GM23338 (cell line): ENCODE measurements at regions not wholly inside any gene's neighbourhood (a gene's known extent, or its start where the extent isn't known, plus 50 kb on each side); places are given as distances from the start of the nearest gene placed in this dataset.

ENCODE experiments used
- ATAC-seq: fragments of 200-7000 bp; cut with Tn5 transposase; 3 replicates; pipeline ENCODE4 v1.9.1; 2020
- DNase-seq: peaks from one replicate; pipeline ENCODE4 v3.0.0-alpha.2; 2015; ENCODE audit warnings: low spot score
- H2AFZ ChIP-seq: fragments of 200-600 bp; sonication (generic); 2 replicates; pipeline ENCODE4 v1.8.0; 2016; ENCODE audit warnings: antibody characterized with exemption, mild to moderate bottlenecking, moderate library complexity
- H3F3A ChIP-seq: fragments of 200-600 bp; sonication (generic); replicated peaks from 2 replicates; pipeline ENCODE4 v1.8.0; 2017; ENCODE audit warnings: antibody characterized with exemption, mixed run types, low read depth
- H3K27ac ChIP-seq: fragments of 200-600 bp; sonication (generic); 2 replicates; pipeline ENCODE4 v1.6.1; 2016; ENCODE audit warnings: low read depth
- H3K27me3 ChIP-seq: fragments of 200-600 bp; sonication (generic); 2 replicates; pipeline ENCODE4 v1.8.0; 2016; ENCODE audit warnings: mild to moderate bottlenecking, mixed run types, moderate library complexity; ENCODE audit not compliant: insufficient read depth
- H3K36me3 ChIP-seq: fragments of 200-600 bp; sonication (generic); 2 replicates; pipeline ENCODE4 v1.8.0; 2016; ENCODE audit warnings: mild to moderate bottlenecking; ENCODE audit not compliant: insufficient read depth
- H3K4me1 ChIP-seq: fragments of 200-600 bp; sonication (generic); 2 replicates; pipeline ENCODE4 v1.8.0; 2016; ENCODE audit warnings: mild to moderate bottlenecking, moderate library complexity; ENCODE audit not compliant: insufficient read depth
- H3K4me2 ChIP-seq: fragments of 200-600 bp; sonication (generic); 2 replicates; pipeline ENCODE4 v1.7.1; 2017; ENCODE audit warnings: mixed run types
- H3K4me3 ChIP-seq: fragments of 200-600 bp; sonication (generic); 2 replicates; pipeline ENCODE4 v1.6.1; 2016; ENCODE audit warnings: mixed run types
- H3K79me2 ChIP-seq: fragments of 200-600 bp; sonication (generic); replicated peaks from 2 replicates; pipeline ENCODE4 v1.8.0; 2017; ENCODE audit warnings: mild to moderate bottlenecking; ENCODE audit not compliant: insufficient read depth
- H3K9me2 ChIP-seq: fragments of 200-600 bp; sonication (generic); 2 replicates; pipeline ENCODE4 v1.8.0; 2017; ENCODE audit not compliant: insufficient read depth
- H4K20me1 ChIP-seq: fragments of 200-600 bp; sonication (generic); replicated peaks from 2 replicates; pipeline ENCODE4 v1.8.0; 2017; ENCODE audit warnings: mild to moderate bottlenecking; ENCODE audit not compliant: insufficient read depth
- H3K27ac Mint-ChIP-seq: 2 replicates; pipeline ENCODE4 v1.8.0; 2020; ENCODE audit warnings: inconsistent platforms, mild to moderate bottlenecking, moderate library complexity, mixed read lengths
- H3K27me3 Mint-ChIP-seq: 3 replicates; pipeline ENCODE4 v1.8.0; 2022; ENCODE audit warnings: low read depth, mild to moderate bottlenecking, moderate library complexity, mixed read lengths, inconsistent platforms; ENCODE audit not compliant: insufficient read depth, poor library complexity
- H3K36me3 Mint-ChIP-seq: 3 replicates; pipeline ENCODE4 v1.8.0; 2021; ENCODE audit warnings: low read depth, mild to moderate bottlenecking, inconsistent platforms, moderate library complexity, mixed read lengths
- H3K4me1 Mint-ChIP-seq: 3 replicates; pipeline ENCODE4 v1.8.0; 2020; ENCODE audit warnings: mild to moderate bottlenecking, inconsistent platforms, mixed read lengths
- H3K4me3 Mint-ChIP-seq: 3 replicates; pipeline ENCODE4 v1.8.0; 2021; ENCODE audit warnings: moderate library complexity, mild to moderate bottlenecking, inconsistent platforms, mixed read lengths
- H3K9me3 Mint-ChIP-seq: 3 replicates; pipeline ENCODE4 v1.8.0; 2020; ENCODE audit warnings: moderate library complexity, mild to moderate bottlenecking, inconsistent platforms, mixed read lengths
- CREB1 ChIP-seq: fragments of 250-450 bp; sonication (Bioruptor Pico); IDR thresholded peaks from 2 replicates; pipeline ENCODE4 v1.5.0; 2020; ENCODE audit warnings: low read depth, mild to moderate bottlenecking, moderate library complexity
- ETS1 ChIP-seq: IDR thresholded peaks from 2 replicates; pipeline ENCODE4 v1.6.1; 2016; ENCODE audit warnings: antibody characterized with exemption
- EZH2 ChIP-seq: fragments of 200-600 bp; sonication (generic); IDR thresholded peaks from one replicate; pipeline ENCODE4 v1.8.0; 2017; ENCODE audit warnings: antibody characterized with exemption, mild to moderate bottlenecking, low read depth; ENCODE audit not compliant: unreplicated experiment
- JUNB ChIP-seq: IDR thresholded peaks from one replicate; pipeline ENCODE4 v1.6.1; 2016; ENCODE audit warnings: antibody characterized with exemption; ENCODE audit not compliant: unreplicated experiment
- NANOG ChIP-seq: IDR thresholded peaks from 2 replicates; pipeline ENCODE4 v1.6.1; 2016; ENCODE audit warnings: antibody characterized with exemption, borderline replicate concordance
- POLR2AphosphoS5 ChIP-seq: IDR thresholded peaks from 2 replicates; pipeline ENCODE4 v1.6.1; 2016; ENCODE audit warnings: antibody characterized with exemption, low read depth
- STAT1 ChIP-seq: IDR thresholded peaks from one replicate; pipeline ENCODE4 v1.6.1; 2016; ENCODE audit warnings: antibody characterized with exemption; ENCODE audit not compliant: unreplicated experiment
- ZNF331 ChIP-seq: fragments of 250-450 bp; sonication (Bioruptor Pico); IDR thresholded peaks from 2 replicates; pipeline ENCODE4 v1.5.0; 2020; ENCODE audit warnings: low read depth, mild to moderate bottlenecking, moderate library complexity
- TF ChIP-seq, protein P1 (sequence below): IDR thresholded peaks from one replicate; pipeline ENCODE4 v1.6.1; 2018; ENCODE audit warnings: antibody characterized with exemption; ENCODE audit not compliant: unreplicated experiment
- TF ChIP-seq, protein P2 (sequence below), 2 experiments: fragments of 200-600 bp in 1 of 2; sonication (generic) in 1 of 2; conservative IDR thresholded peaks; 2 replicates each; pipeline versions ENCODE4 v1.5.1 to v1.6.1; 2016 to 2017; ENCODE audit warnings: antibody characterized with exemption in 2 of 2, low read depth in 2 of 2, mild to moderate bottlenecking in 2 of 2, moderate library complexity in 1 of 2

GRCh38 chr13:99777873-99778272 is 193.7 kb downstream of the ZIC5 start:
- ATAC-seq, result no peak
- Histone ChIP-seq H3K79me2 (no peaks in the 10 kb centered on the region), H4K20me1 (no peaks in the 10 kb centered on the region), H3K4me3 (no peak overlapping the region), H2AFZ (no peak overlapping the region), H3K27ac (no peak overlapping the region), H3F3A (no peaks in the 10 kb centered on the region), H3K4me1 (no peaks in the 10 kb centered on the region; the same call in 1 of the 2 replicates), H3K9me2 (no peaks in the 10 kb centered on the region), H3K36me3 (0 out of 2 replicates have a peak, but pooled peaks cover 3% of the 10 kb centered on the region), H3K27me3 (no peaks in the 10 kb centered on the region), H3K4me2 (no peak overlapping the region)
- Mint-ChIP-seq H3K4me1 (peaks cover 5% of the 10 kb centered on the region; the same call in 2 of the 3 replicates), H3K27ac (no peak overlapping the region), H3K9me3 (peaks cover 4% of the 10 kb centered on the region), H3K27me3 (peaks cover 8% of the 10 kb centered on the region), H3K36me3 (peaks cover 29% of the 10 kb centered on the region), H3K4me3 (no peak overlapping the region)
- DNase-seq, result no peak
- TF ChIP-seq ETS1 (no peak), CREB1 (CRISPR knock-in tag) (no peak), ZNF331 (CRISPR knock-in tag) (no peak), NANOG (no peak), STAT1 (no peak), POLR2AphosphoS5 (no peak), EZH2 (no peak), JUNB (no peak)
- TF ChIP-seq, protein P1, sequence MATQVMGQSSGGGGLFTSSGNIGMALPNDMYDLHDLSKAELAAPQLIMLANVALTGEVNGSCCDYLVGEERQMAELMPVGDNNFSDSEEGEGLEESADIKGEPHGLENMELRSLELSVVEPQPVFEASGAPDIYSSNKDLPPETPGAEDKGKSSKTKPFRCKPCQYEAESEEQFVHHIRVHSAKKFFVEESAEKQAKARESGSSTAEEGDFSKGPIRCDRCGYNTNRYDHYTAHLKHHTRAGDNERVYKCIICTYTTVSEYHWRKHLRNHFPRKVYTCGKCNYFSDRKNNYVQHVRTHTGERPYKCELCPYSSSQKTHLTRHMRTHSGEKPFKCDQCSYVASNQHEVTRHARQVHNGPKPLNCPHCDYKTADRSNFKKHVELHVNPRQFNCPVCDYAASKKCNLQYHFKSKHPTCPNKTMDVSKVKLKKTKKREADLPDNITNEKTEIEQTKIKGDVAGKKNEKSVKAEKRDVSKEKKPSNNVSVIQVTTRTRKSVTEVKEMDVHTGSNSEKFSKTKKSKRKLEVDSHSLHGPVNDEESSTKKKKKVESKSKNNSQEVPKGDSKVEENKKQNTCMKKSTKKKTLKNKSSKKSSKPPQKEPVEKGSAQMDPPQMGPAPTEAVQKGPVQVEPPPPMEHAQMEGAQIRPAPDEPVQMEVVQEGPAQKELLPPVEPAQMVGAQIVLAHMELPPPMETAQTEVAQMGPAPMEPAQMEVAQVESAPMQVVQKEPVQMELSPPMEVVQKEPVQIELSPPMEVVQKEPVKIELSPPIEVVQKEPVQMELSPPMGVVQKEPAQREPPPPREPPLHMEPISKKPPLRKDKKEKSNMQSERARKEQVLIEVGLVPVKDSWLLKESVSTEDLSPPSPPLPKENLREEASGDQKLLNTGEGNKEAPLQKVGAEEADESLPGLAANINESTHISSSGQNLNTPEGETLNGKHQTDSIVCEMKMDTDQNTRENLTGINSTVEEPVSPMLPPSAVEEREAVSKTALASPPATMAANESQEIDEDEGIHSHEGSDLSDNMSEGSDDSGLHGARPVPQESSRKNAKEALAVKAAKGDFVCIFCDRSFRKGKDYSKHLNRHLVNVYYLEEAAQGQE, result no peak
- TF ChIP-seq, protein P2, sequence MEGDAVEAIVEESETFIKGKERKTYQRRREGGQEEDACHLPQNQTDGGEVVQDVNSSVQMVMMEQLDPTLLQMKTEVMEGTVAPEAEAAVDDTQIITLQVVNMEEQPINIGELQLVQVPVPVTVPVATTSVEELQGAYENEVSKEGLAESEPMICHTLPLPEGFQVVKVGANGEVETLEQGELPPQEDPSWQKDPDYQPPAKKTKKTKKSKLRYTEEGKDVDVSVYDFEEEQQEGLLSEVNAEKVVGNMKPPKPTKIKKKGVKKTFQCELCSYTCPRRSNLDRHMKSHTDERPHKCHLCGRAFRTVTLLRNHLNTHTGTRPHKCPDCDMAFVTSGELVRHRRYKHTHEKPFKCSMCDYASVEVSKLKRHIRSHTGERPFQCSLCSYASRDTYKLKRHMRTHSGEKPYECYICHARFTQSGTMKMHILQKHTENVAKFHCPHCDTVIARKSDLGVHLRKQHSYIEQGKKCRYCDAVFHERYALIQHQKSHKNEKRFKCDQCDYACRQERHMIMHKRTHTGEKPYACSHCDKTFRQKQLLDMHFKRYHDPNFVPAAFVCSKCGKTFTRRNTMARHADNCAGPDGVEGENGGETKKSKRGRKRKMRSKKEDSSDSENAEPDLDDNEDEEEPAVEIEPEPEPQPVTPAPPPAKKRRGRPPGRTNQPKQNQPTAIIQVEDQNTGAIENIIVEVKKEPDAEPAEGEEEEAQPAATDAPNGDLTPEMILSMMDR (conservative IDR thresholded peaks at IDR 0.05; ENCODE audit: low read depth in 2 of 2), result no peak
